ENCODE measurements at regions not wholly inside any gene's neighbourhood (a gene's known extent, or its start where the extent isn't known, plus 50 kb on each side); places are given as distances from the start of the nearest gene placed in this dataset.

DNA sequence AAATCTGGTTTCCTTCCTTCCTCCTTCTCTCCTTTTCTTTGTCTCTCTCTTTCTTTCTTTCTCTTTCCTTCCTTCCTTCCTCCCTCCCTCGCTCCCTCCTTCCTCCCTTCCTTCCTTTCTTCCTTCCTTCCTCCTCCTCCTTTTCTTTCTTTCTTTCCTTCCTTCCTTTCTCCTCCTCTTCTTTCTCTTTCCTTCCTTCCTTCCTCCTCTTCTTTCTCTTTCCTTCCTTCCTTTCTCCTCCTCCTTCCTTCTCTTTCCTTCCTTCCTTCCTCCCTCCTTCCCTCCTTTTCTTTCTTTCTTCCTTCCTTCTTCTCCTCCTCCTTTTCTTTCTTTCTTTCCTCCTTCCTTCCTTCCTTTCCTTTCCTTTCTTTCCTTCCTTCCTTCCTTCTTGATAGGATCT is 61.2 kb downstream of the VIP start (continued):
- TF ChIP-seq USF2 (IDR thresholded peaks at IDR 0.05; ENCODE audit: low read length) (no peak), NANOG (IDR thresholded peaks at IDR 0.05; ENCODE audit: insufficient read depth, low read depth, low read length, poor library complexity, severe bottlenecking) (no peak)

Data from H1 (cell line).